PC-3 (cell line): ENCODE measurements at regions not wholly inside any gene's neighbourhood (a gene's known extent, or its start where the extent isn't known, plus 50 kb on each side); places are given as distances from the start of the nearest gene placed in this dataset.

Experiments
- CTCF ChIP-seq: fragments of 300-600 bp; sonication (generic); conservative IDR thresholded peaks from 2 replicates; pipeline ENCODE4 v1.5.1; 2017; ENCODE audit warnings: antibody characterized with exemption, low read depth, mild to moderate bottlenecking, low read length
- EZH2 ChIP-seq: fragments of 300-600 bp; sonication (generic); IDR thresholded peaks from one replicate; pipeline ENCODE4 v1.6.1; 2017; ENCODE audit warnings: antibody characterized with exemption, mild to moderate bottlenecking, low read length; ENCODE audit not compliant: unreplicated experiment

GRCh38 chr1:199616947-199617346 is 410.6 kb upstream of the NR5A2 start:
- TF ChIP-seq CTCF (no peak), EZH2 (no peak)
